ENCODE measurements at regions not wholly inside any gene's neighbourhood (a gene's known extent, or its start where the extent isn't known, plus 50 kb on each side); places are given as distances from the start of the nearest gene placed in this dataset.

- TF ChIP-seq, protein P1, sequence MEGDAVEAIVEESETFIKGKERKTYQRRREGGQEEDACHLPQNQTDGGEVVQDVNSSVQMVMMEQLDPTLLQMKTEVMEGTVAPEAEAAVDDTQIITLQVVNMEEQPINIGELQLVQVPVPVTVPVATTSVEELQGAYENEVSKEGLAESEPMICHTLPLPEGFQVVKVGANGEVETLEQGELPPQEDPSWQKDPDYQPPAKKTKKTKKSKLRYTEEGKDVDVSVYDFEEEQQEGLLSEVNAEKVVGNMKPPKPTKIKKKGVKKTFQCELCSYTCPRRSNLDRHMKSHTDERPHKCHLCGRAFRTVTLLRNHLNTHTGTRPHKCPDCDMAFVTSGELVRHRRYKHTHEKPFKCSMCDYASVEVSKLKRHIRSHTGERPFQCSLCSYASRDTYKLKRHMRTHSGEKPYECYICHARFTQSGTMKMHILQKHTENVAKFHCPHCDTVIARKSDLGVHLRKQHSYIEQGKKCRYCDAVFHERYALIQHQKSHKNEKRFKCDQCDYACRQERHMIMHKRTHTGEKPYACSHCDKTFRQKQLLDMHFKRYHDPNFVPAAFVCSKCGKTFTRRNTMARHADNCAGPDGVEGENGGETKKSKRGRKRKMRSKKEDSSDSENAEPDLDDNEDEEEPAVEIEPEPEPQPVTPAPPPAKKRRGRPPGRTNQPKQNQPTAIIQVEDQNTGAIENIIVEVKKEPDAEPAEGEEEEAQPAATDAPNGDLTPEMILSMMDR (IDR thresholded peaks at IDR 0.05 in 4 of 5, conservative IDR thresholded peaks at IDR 0.05 in 1 of 5), result no peak
- TF ChIP-seq POLR2A (IDR thresholded peaks at IDR 0.05), result no peak
These were observed 106.4 kb upstream of the MARK1 start for GRCh38 chr1:220421508-220421907.

All from gastrocnemius medialis (tissue), 4 donors.